SU-DHL-6 (cell line): ENCODE measurements at regions not wholly inside any gene's neighbourhood (a gene's known extent, or its start where the extent isn't known, plus 50 kb on each side); places are given as distances from the start of the nearest gene placed in this dataset.

ENCODE experiments used
- CTCF ChIP-seq: fragments of 200-600 bp; sonication (generic); IDR thresholded peaks from one replicate; pipeline ENCODE4 v1.5.1; 2017; ENCODE audit warnings: antibody characterized with exemption, mild to moderate bottlenecking, low read length, moderate library complexity; ENCODE audit not compliant: insufficient read depth, poor library complexity, severe bottlenecking
- EZH2phosphoT487 ChIP-seq: fragments of 200-600 bp; sonication (generic), shearing (Covaris generic); conservative IDR thresholded peaks from 2 replicates; pipeline ENCODE4 v1.6.1; 2018; ENCODE audit warnings: mild to moderate bottlenecking, antibody characterized with exemption, low read length, moderate library complexity, mixed read lengths

- TF ChIP-seq CTCF = no peak
- TF ChIP-seq EZH2phosphoT487 = no peak
These were observed 855.2 kb upstream of the ADGRB3 start for GRCh38 chr6:67779876-67780275.
